Activated CD4-positive, alpha-beta T cell treated with anti-CD3 and anti-CD28 coated beads for 36 hours (primary cell): ENCODE measurements at regions not wholly inside any gene's neighbourhood (a gene's known extent, or its start where the extent isn't known, plus 50 kb on each side); places are given as distances from the start of the nearest gene placed in this dataset.

Source experiments
- ATAC-seq: fragments of 200-7000 bp; cut with Tn5 transposase; one replicate; pipeline ENCODE4 v1.10.0; 2021; ENCODE audit warnings: mild to moderate bottlenecking, moderate library complexity
- CTCF ChIA-PET: fragments of 350-600 bp; sonication (Branson Sonifier 250); formaldehyde crosslinking; loops from one replicate; lab custom pipeline; 2021; ENCODE audit warnings: antibody characterized with exemption; lab: Charles Lee
- POLR2A ChIA-PET: fragments of 350-600 bp; sonication (Branson Sonifier 250); formaldehyde crosslinking; loops from one replicate; lab custom pipeline; 2021; ENCODE audit warnings: antibody characterized with exemption, inconsistent platforms; lab: Charles Lee
- DNase-seq: peaks from one replicate; pipeline ENCODE4 v3.0.0-alpha.2; 2020
- H3K27ac Mint-ChIP-seq: one replicate; pipeline ENCODE4 v1.8.0; 2021; ENCODE audit warnings: mixed read lengths
- H3K27me3 Mint-ChIP-seq: one replicate; pipeline ENCODE4 v1.8.0; 2021; ENCODE audit warnings: mixed read lengths
- H3K36me3 Mint-ChIP-seq: one replicate; pipeline ENCODE4 v1.8.0; 2021; ENCODE audit warnings: low read depth, mixed read lengths
- H3K4me1 Mint-ChIP-seq: one replicate; pipeline ENCODE4 v1.8.0; 2021; ENCODE audit warnings: mixed read lengths
- H3K4me3 Mint-ChIP-seq: one replicate; pipeline ENCODE4 v1.8.0; 2021; ENCODE audit warnings: mild to moderate bottlenecking, moderate library complexity, mixed read lengths
- H3K9me3 Mint-ChIP-seq: one replicate; pipeline ENCODE4 v1.8.0; 2021; ENCODE audit warnings: low read depth, mixed read lengths
- intact Hi-C, 2 experiments: fragments of 100-400 bp; cut with DNase I in 1 of 2; cut with micrococcal nuclease in 1 of 2; formaldehyde crosslinking; loops; one replicate each; pipeline versions ENCODE4 v1.14.2 to v1.15.1; 2022 to 2024; cut with DNase I, micrococcal nuclease

GRCh38 chr10:124266468-124267230 is 152.1 kb downstream of the OAT start:
- CTCF ChIA-PET: interaction anchor here (0.6 to 0.7 kb wide), 2 partner anchors 94 to 195 kb away, joined by 3 to 4 read pairs; partner anchors contain the start of gene LHPP
- no peak for ATAC-seq
- H3K27ac Mint-ChIP-seq: peak overlapping the region; percentile 26
- no peak for DNase-seq
- peaks cover 2% of the 10 kb centered on the region for H3K9me3 Mint-ChIP-seq
- intact Hi-C loops: loop anchor here in 1 of 2 experiments (10.0 kb wide), 1 partner anchor 118 kb away; no protein-coding TSS in a partner anchor
- peaks cover 2% of the 10 kb centered on the region for H3K27me3 Mint-ChIP-seq
- no peak overlapping the region for H3K4me3 Mint-ChIP-seq
- no peaks in the 10 kb centered on the region for H3K4me1 Mint-ChIP-seq
- no peaks in the 10 kb centered on the region for H3K36me3 Mint-ChIP-seq
- POLR2A ChIA-PET: interaction anchor here (0.6 kb wide), 1 partner anchor 97 kb away, joined by 5 read pairs; no protein-coding TSS in a partner anchor

DNA sequence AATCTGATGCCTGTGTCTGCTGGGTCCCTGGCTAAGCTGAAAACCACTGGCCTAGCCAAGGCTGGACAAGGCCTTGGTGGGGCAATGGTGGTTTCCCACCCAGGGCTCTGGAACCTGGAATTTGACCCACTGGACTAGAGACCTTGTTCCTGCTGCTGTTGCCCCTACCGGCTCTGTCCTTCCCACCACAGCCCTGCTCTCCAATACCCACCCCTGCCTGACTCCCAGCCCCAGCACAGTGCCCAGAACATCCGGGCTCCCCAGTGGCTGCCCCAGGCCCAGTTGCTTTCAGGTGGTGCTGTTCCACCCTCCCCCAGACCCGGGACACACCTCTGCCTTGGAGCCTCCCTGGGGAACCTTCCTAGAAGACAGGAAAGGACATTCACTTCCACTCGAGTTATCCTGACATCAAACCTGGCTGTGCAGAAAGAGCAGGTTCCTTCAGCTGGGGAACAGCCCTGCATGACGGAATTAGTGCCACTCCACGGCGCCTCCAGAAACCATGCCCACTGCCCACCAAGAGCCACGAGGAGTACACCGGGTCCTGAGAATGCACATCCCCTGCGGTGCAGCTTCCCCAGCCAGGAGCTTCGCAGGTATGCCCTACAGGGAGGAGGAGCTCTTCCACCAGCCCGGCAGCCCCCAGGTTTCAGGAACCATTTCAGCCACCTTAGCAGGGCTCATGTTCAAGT is 152.8 kb downstream of the OAT start:
- ChIA-PET CTCF (interaction anchor here (0.6 kb wide), 1 partner anchor 93 kb away, joined by 3 read pairs; no protein-coding TSS in a partner anchor), POLR2A (interaction anchor here (0.6 kb wide), 1 partner anchor 96 kb away, joined by 5 read pairs; no protein-coding TSS in a partner anchor)
- Mint-ChIP-seq H3K4me3 (no peak overlapping the region), H3K4me1 (no peaks in the 10 kb centered on the region), H3K9me3 (no peaks in the 10 kb centered on the region), H3K27ac (no peak overlapping the region), H3K36me3 (no peaks in the 10 kb centered on the region), H3K27me3 (peaks cover 2% of the 10 kb centered on the region)
- ATAC-seq: no peak
- intact Hi-C loops: loop anchor here in 1 of 2 experiments (10.0 kb wide), 1 partner anchor 119 kb away; no protein-coding TSS in a partner anchor
- no peak for DNase-seq

DNA sequence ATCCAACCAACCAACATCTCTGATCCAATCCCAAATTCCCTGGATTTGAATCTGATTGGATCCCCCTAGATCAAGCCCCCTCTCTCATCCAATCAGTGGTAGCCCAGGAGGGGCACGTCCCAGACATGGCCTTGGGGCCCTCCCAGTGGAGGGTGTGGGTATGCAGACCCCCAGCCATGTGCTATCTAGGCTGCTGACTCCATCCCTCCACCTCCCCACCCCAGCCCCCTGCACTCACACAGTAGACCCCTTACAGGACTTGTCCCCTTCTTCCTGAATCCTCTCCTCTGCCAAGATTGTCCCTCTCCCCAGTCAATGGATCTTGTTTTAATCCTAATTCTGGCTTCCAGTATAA is 153.4 kb downstream of the OAT start:
- H3K9me3 Mint-ChIP-seq: no peaks in the 10 kb centered on the region
- CTCF ChIA-PET: no interaction called here
- H3K27ac Mint-ChIP-seq: no peak overlapping the region
- peaks cover 2% of the 10 kb centered on the region for H3K27me3 Mint-ChIP-seq
- no peaks in the 10 kb centered on the region for H3K36me3 Mint-ChIP-seq
- no peak overlapping the region for H3K4me3 Mint-ChIP-seq
- DNase-seq: no peak
- H3K4me1 Mint-ChIP-seq: no peaks in the 10 kb centered on the region
- POLR2A ChIA-PET: no interaction called here
- ATAC-seq: no peak
- intact Hi-C loops: loop anchor here in 1 of 2 experiments (10.0 kb wide), 1 partner anchor 119 kb away; no protein-coding TSS in a partner anchor

- POLR2A ChIA-PET: no interaction called here
- no peak for DNase-seq
- CTCF ChIA-PET: no interaction called here
- Mint-ChIP-seq H3K4me3 (no peak overlapping the region), H3K9me3 (no peaks in the 10 kb centered on the region), H3K27ac (no peak overlapping the region), H3K4me1 (no peaks in the 10 kb centered on the region), H3K36me3 (no peaks in the 10 kb centered on the region), H3K27me3 (peaks cover 2% of the 10 kb centered on the region)
- intact Hi-C loops: loop anchor here (5.0 to 10.0 kb wide), 2 partner anchors 120 to 273 kb away; no protein-coding TSS in a partner anchor
- no peak for ATAC-seq
Measured at GRCh38 chr10:124264711-124265390, 153.9 kb downstream of the OAT start.

DNA sequence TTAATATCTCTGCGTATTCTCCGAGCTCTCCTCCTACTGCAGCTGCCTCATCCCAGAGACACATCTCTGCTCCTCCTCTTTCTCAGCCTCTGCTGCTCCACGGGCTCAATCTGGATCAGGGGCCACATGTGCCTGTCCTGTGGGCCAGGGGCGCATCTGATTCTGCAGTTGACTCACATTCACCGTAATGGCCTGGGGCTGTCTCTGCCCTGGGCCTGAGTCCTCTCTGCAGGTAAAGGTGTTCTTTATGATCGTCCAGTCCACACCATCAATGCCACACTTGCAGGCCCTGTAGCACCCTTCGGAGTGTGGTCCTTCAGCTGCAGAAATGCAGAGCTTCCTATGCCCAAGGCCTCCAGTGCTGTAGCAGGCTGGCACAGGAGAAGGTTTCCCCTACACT is 154.5 kb downstream of the OAT start:
- DNase-seq (no peak), ATAC-seq (no peak)
- H3K27ac Mint-ChIP-seq: no peak overlapping the region
- H3K4me1 Mint-ChIP-seq: no peaks in the 10 kb centered on the region
- H3K4me3 Mint-ChIP-seq: no peak overlapping the region
- no peaks in the 10 kb centered on the region for H3K36me3 Mint-ChIP-seq
- H3K9me3 Mint-ChIP-seq: no peaks in the 10 kb centered on the region
- peaks cover 2% of the 10 kb centered on the region for H3K27me3 Mint-ChIP-seq
- ChIA-PET POLR2A (no interaction called here), CTCF (no interaction called here)
- intact Hi-C loops: loop anchor here (5.0 to 10.0 kb wide), 2 partner anchors 121 to 272 kb away; no protein-coding TSS in a partner anchor

DNA sequence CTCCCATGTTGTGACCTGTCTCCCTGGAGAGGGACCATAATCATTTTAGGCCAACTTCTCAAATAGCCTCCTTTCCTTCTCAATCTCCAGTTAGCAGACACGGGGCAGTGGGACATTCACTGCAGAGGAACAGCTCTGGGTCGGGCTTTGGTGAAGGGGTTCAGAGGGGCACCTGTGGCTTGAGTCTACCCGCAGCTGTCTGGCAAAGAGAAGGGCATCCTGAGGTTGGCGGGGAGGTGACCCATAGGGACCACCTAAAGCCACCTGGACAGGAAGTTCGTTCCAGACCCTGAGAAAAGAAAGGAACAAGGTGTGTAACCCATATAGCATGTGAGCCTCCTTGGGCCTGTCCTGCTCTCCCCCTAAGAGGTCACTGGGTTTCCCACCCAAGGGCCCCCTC is 155.0 kb downstream of the OAT start:
- POLR2A ChIA-PET: no interaction called here
- CTCF ChIA-PET: no interaction called here

DNA sequence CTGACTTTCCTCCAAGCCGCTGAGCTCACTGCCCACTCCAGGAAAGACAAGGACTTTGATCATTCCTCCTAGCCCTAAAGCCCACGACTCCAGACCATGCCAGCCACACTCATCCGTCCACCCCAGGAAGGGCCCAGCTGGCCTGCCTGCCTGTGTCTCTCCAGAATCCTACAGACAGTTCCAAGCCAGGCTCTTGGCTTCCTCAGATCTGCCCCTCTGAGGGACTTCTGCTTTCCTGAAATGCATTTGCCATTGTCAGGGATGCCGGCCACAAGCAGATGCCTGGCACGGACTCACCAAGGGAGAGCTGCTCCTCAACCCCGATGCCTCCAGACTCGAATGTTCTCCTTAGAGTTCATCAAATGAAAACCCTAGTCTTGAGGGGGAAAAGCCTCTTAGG is 155.8 kb downstream of the OAT start:
- intact Hi-C loops: loop anchor here (5.0 to 10.0 kb wide), 2 partner anchors 122 to 271 kb away; no protein-coding TSS in a partner anchor
- Mint-ChIP-seq H3K27ac (no peak overlapping the region), H3K27me3 (peaks cover 2% of the 10 kb centered on the region), H3K9me3 (no peaks in the 10 kb centered on the region), H3K4me1 (no peaks in the 10 kb centered on the region), H3K36me3 (no peaks in the 10 kb centered on the region), H3K4me3 (no peak overlapping the region)
- ChIA-PET POLR2A (no interaction called here), CTCF (no interaction called here)
- ATAC-seq (no peak), DNase-seq (no peak)

More for the DNA sequence above, 155.0 kb downstream of the OAT start:
- Mint-ChIP-seq H3K9me3 (no peaks in the 10 kb centered on the region), H3K27me3 (peaks cover 2% of the 10 kb centered on the region), H3K4me1 (no peaks in the 10 kb centered on the region), H3K36me3 (no peaks in the 10 kb centered on the region), H3K4me3 (no peak overlapping the region), H3K27ac (no peak overlapping the region)
- ATAC-seq (no peak), DNase-seq (no peak)
- intact Hi-C loops: loop anchor here (5.0 to 10.0 kb wide), 2 partner anchors 121 to 271 kb away; no protein-coding TSS in a partner anchor

GRCh38 chr10:124262234-124262865 is 156.4 kb downstream of the OAT start:
- peaks cover 2% of the 10 kb centered on the region for H3K27me3 Mint-ChIP-seq

DNA sequence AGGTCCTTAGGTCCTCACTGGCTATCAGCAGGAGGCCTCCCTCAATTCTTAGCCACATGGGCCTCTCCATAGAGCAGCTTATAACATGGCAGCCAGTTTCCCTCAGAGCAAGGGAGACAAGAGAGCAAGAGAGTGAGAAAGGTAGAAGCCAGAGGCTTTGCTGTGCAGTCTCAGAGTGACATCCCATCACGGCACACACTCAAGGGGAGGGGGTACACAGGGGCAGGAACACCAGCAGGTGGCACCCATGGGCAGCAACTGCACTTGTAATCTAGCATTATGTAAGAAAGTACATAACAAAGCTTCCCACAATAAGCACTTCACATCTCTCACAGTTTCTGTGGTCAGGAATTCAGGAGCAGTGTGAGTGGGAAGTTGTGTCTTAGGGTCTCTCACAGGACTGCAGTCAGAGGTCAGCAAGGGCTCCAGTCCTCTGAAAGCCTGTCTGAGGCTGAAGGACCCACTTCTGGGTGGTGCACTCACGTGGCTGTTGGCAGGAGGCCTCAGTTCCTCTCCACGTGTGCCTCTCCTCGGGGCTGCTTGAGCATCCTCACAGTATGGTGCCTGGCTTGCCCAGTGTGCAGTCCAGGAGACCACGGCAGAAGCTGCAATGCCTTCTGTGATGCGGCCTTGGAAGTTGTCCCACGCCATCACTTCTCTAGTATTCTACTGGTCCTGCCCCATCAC is 159.4 kb downstream of the OAT start:
- Mint-ChIP-seq H3K4me3 (no peak overlapping the region), H3K36me3 (no peaks in the 10 kb centered on the region), H3K27ac (no peak overlapping the region), H3K4me1 (no peaks in the 10 kb centered on the region), H3K9me3 (peaks cover 2% of the 10 kb centered on the region), H3K27me3 (no peaks in the 10 kb centered on the region)
- ATAC-seq: no peak
- POLR2A ChIA-PET: no interaction called here
- intact Hi-C loops: loop anchor here in 1 of 2 experiments (1.0 kb wide), 1 partner anchor 130 kb away; no protein-coding TSS in a partner anchor
- DNase-seq: peak; percentile 46
- CTCF ChIA-PET: interaction anchor here (1.7 kb wide), 1 partner anchor 130 kb away, joined by 7 read pairs; no protein-coding TSS in a partner anchor

More at GRCh38 chr10:124262234-124262865, 156.4 kb downstream of the OAT start:
- ChIA-PET POLR2A (no interaction called here), CTCF (interaction anchor here (0.5 kb wide), 1 partner anchor 13 kb away, joined by 3 read pairs; no protein-coding TSS in a partner anchor)
- Mint-ChIP-seq H3K9me3 (no peaks in the 10 kb centered on the region), H3K27ac (no peak overlapping the region), H3K4me3 (no peak overlapping the region), H3K4me1 (no peaks in the 10 kb centered on the region), H3K36me3 (no peaks in the 10 kb centered on the region)
- no peak for DNase-seq
- ATAC-seq: no peak
- intact Hi-C loops: loop anchor here (5.0 to 10.0 kb wide), 2 partner anchors 122 to 270 kb away; no protein-coding TSS in a partner anchor

DNA sequence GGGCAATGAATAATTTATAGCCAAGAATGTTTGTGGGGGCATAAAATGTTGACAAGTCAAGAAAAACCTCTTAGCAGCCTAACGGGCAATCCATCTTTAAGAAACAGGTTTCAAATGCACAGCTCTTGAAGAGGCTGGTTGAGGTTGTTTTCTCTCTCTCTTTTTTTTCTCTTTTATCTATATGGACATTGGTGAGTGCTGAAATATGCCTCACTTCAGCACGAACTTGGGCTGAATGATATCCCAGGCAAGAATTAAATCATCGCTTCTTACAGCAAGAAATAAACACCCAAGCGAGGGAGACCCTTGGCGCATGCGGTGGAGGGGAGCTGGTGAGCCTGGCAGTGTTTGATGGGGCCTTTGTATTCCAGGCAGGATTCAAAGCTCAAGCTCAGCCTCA is 160.9 kb downstream of the OAT start:
- no peak overlapping the region for H3K27ac Mint-ChIP-seq
- H3K4me3 Mint-ChIP-seq: no peak overlapping the region
- intact Hi-C loops: loop anchor here in 1 of 2 experiments (2.0 kb wide), 1 partner anchor 21 kb away; no protein-coding TSS in a partner anchor
- POLR2A ChIA-PET: no interaction called here
- peaks cover 2% of the 10 kb centered on the region for H3K9me3 Mint-ChIP-seq
- CTCF ChIA-PET: interaction anchor here (0.8 to 1.7 kb wide), 2 partner anchors 132 to 1086 kb away, joined by 3 to 7 read pairs; no protein-coding TSS in a partner anchor
- no peaks in the 10 kb centered on the region for H3K4me1 Mint-ChIP-seq
- H3K27me3 Mint-ChIP-seq: no peaks in the 10 kb centered on the region
- DNase-seq (no peak), ATAC-seq (no peak)
- H3K36me3 Mint-ChIP-seq: no peaks in the 10 kb centered on the region
